ENCODE measurements at regions not wholly inside any gene's neighbourhood (a gene's known extent, or its start where the extent isn't known, plus 50 kb on each side); places are given as distances from the start of the nearest gene placed in this dataset.

DNA sequence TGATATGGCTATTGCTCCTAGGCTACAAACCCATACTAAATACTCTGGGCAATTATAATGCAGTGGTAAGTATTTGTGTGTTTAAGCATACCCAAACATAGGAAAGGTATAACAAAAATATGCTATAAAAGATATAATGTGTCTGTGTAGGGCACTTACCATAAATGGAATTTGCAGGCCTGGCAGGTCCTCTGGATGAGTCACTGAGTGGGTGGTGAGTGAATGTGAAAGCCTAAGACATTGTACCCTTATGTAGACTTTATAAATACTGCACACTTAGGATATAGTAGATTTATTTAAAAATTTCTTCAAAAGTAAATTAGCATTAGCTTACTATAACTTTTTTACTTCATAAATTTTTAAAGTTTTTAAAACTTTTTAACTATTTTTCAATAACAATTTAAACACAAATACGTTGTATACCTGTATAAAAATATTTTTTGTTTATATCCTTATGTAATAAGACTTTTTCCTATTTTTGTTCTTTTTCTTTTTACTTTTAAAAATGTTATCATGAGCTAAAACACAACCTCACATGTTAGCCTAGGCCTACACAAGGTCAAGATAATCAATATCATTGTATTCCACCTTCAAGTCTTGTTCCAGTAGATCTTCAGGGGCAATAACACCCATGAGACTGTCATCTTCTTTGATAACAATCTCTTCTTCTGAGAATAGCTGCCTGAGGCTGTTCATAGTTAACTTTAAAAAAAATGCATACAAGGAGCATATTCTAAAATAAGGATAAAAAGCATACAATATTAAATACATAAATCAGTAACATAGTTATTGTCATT is 306.3 kb upstream of the RGS18 start:
- Mint-ChIP-seq H3K4me1 (no peaks in the 10 kb centered on the region), H3K27me3 (no peaks in the 10 kb centered on the region), H3K9me3 (no peaks in the 10 kb centered on the region), H3K27ac (no peak overlapping the region), H3K4me3 (no peak overlapping the region), H3K36me3 (ENCODE audit: low read depth) (no peaks in the 10 kb centered on the region)
- ATAC-seq (ENCODE audit: low read depth) (no peak), DNase-seq (no peak)
- ChIA-PET CTCF (no interaction called here), POLR2A (no interaction called here)
- TF ChIP-seq, protein P1, sequence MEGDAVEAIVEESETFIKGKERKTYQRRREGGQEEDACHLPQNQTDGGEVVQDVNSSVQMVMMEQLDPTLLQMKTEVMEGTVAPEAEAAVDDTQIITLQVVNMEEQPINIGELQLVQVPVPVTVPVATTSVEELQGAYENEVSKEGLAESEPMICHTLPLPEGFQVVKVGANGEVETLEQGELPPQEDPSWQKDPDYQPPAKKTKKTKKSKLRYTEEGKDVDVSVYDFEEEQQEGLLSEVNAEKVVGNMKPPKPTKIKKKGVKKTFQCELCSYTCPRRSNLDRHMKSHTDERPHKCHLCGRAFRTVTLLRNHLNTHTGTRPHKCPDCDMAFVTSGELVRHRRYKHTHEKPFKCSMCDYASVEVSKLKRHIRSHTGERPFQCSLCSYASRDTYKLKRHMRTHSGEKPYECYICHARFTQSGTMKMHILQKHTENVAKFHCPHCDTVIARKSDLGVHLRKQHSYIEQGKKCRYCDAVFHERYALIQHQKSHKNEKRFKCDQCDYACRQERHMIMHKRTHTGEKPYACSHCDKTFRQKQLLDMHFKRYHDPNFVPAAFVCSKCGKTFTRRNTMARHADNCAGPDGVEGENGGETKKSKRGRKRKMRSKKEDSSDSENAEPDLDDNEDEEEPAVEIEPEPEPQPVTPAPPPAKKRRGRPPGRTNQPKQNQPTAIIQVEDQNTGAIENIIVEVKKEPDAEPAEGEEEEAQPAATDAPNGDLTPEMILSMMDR (IDR thresholded peaks at IDR 0.05): no peak
- intact Hi-C loops (cut with micrococcal nuclease): no loop called here

DNA sequence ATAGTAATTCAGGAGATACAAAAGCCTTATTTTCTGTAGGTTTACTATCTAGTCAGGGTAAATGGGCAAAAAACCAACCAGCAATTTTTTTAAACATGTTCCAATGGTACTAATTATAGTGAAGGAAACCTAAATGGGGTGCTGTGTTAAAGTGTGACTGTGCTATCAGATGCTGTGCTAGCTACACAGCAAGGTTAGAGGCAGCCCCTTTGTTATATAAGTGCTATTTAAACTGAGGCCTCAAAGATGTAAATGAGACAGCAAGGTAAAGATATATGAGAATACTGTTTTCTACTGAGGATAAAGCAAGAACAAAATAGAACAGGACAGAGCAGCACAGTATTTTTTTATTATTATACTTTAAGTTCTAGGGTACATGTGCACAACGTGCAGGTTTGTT is 305.4 kb upstream of the RGS18 start:
- H3K27ac Mint-ChIP-seq: no peak overlapping the region
- H3K4me3 Mint-ChIP-seq: no peak overlapping the region
- H3K27me3 Mint-ChIP-seq: no peaks in the 10 kb centered on the region
- ATAC-seq (ENCODE audit: low read depth) (no peak), DNase-seq (no peak)
- TF ChIP-seq, protein P1 (IDR thresholded peaks at IDR 0.05): no peak
- no peaks in the 10 kb centered on the region for H3K36me3 Mint-ChIP-seq (ENCODE audit: low read depth)
- ChIA-PET CTCF (no interaction called here), POLR2A (no interaction called here)
- H3K4me1 Mint-ChIP-seq: no peaks in the 10 kb centered on the region
- H3K9me3 Mint-ChIP-seq: no peaks in the 10 kb centered on the region
- intact Hi-C loops (cut with micrococcal nuclease): no loop called here

DNA sequence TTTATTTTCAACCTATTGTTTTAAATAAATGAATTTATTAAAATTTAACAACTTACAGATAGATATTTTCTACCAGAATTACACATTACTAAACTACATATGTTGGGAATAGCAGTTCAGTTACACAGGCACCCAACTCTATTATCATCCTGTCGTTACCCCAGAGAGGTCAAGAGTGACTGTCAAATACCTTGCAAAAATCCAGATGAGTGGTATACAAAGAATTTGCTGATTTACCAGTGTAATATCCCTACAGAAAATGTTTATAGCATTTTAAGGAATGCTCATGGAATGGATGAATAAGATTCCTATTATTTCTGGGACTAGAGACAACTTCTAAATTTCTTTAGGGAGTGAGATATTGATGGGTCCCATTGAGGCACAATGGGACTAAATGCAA is 300.7 kb upstream of the RGS18 start:
- intact Hi-C loops (cut with micrococcal nuclease): no loop called here
- H3K9me3 Mint-ChIP-seq: peaks cover 2% of the 10 kb centered on the region
- ATAC-seq (ENCODE audit: low read depth) (no peak), DNase-seq (no peak)
- no peak overlapping the region for H3K4me3 Mint-ChIP-seq
- CTCF ChIA-PET: no interaction called here
- TF ChIP-seq, protein P1 (IDR thresholded peaks at IDR 0.05): no peak
- H3K4me1 Mint-ChIP-seq: no peaks in the 10 kb centered on the region
- H3K27me3 Mint-ChIP-seq: no peaks in the 10 kb centered on the region
- no peaks in the 10 kb centered on the region for H3K36me3 Mint-ChIP-seq (ENCODE audit: low read depth)
- POLR2A ChIA-PET: no interaction called here
- no peak overlapping the region for H3K27ac Mint-ChIP-seq

DNA sequence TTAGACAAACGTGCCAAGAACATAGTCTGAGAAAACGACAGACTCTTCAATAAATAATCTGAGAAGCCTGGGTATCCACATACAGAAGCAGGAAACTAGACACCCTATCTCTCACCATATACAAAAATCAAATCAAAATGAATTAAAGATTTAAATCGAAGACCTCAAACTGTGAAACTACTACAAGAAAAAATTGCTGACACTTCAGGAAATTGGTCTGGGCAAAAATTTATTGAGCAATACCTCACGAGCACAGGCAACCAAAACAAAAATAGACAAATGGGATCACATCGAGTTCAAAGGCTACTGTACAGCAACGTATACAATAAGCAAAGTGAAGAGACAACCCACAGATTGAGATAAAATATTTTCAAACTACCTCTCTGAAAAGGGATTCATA is 292.8 kb upstream of the RGS18 start:
- POLR2A ChIA-PET: no interaction called here
- Mint-ChIP-seq H3K36me3 (ENCODE audit: low read depth) (no peaks in the 10 kb centered on the region), H3K4me3 (no peak overlapping the region)

DNA sequence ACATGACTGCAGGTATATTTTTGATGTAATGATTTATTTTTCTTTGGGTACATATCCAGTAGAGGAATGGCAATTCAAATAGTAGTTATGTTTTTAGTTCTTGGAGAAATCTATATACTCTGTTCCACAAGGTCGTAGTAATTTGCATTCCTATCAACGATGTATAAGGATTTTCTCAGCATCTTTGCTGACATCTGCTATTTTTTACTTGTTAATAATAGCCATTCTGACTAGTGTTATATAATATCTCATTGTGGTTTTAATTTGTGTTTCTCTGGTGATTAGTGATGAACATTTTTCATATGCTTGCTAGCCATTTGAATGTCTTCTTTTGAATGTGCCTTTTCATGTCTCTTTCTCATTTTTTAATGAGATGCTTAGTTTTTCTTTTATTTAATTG is 292.1 kb upstream of the RGS18 start:
- Mint-ChIP-seq H3K27ac (no peak overlapping the region), H3K36me3 (ENCODE audit: low read depth) (no peaks in the 10 kb centered on the region), H3K4me1 (no peaks in the 10 kb centered on the region), H3K27me3 (no peaks in the 10 kb centered on the region), H3K4me3 (no peak overlapping the region), H3K9me3 (peaks cover 14% of the 10 kb centered on the region)
- POLR2A ChIA-PET: no interaction called here
- no peak for ATAC-seq (ENCODE audit: low read depth)
- no peak for DNase-seq
- CTCF ChIA-PET: no interaction called here
- intact Hi-C loops (cut with micrococcal nuclease): no loop called here
- TF ChIP-seq, protein P1 (IDR thresholded peaks at IDR 0.05): no peak

More for the DNA sequence above, 292.8 kb upstream of the RGS18 start:
- DNase-seq (no peak), ATAC-seq (ENCODE audit: low read depth) (no peak)
- Mint-ChIP-seq H3K27ac (no peak overlapping the region), H3K27me3 (no peaks in the 10 kb centered on the region), H3K4me1 (no peaks in the 10 kb centered on the region), H3K9me3 (peaks cover 14% of the 10 kb centered on the region)
- TF ChIP-seq, protein P1 (IDR thresholded peaks at IDR 0.05): no peak
- intact Hi-C loops (cut with micrococcal nuclease): no loop called here
- CTCF ChIA-PET: no interaction called here
